ENCODE measurements at regions not wholly inside any gene's neighbourhood (a gene's known extent, or its start where the extent isn't known, plus 50 kb on each side); places are given as distances from the start of the nearest gene placed in this dataset.

DNA sequence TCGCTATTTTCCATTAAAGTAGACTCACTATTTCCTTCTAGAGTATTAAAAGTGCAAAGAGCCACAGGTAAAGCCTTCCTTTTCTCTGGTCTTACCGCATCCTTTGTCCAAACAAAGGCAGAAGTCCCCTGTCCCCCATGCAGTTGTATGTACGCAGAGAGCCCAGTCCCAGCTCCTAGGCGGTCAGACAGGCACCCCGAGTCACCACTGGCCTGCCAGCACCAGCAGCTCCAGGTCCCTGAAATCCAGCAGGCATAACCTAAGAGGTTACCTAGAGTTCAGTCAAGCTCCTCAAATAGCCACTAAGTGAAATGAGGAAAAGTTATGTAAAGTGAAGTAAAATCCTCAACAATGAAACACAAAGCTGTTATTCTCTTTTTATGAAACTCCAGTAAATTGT lies 60.4 kb upstream of the TWIST2 start:
- no peak for DNase-seq (ENCODE audit: low read depth, low spot score)

DNA sequence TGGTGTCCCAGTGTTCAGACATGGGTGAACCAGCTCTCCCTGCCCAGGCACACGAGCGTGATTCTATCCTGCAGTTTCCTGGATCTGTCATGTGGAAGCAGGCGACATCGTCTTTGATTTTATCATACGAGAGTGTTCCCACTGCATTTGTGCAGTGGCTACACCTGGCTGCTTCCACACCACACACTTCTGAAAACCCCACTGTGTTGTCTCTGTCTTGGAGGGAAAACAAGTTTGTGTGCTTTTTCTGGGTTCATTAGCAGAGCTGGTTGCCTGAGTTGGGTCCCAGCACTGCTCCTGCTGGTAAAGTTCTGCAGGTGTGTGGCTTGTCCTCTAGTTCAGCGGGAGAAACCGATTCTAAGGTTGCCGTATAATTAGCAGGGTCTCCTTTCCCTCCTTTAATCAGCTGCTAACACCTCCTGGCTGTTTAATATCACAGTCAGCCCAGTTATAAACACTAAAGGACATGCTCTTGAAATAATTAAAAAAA lies 58.5 kb upstream of the TWIST2 start:
- DNase-seq (ENCODE audit: low read depth, low spot score): no peak

DNA sequence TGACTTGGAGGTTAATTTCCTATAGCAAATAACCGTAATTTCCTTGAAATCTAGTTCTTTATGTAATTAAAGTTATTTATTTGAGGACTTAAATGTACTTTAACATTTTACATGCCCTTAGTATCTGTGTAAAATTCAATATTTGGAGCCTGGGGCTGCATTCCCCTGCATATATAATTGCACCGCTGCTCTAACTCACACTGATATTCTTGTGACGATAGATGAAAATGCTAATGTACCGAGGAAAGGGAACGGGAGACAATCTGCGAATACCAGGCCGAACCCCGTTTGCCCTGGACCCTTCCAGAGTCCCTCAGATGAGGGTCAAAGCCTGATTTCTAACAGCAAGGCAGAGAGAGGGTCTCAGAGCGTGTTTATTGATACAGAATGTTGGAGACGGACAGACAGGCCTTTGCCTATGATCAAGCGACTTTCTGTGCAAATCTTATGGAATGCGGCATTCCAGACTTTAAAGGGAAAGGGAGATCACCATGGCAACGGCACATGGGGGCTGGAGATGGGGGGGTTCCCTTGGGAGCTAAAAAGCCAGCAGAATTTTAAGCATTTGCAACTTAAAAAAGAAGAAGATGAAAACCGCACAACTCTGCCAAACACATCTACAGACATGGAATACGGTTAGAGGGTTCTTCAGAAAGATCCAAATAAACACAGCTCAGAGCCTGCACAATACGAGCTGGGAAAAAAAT lies 57.6 kb upstream of the TWIST2 start:
- peak; percentile 27 for DNase-seq (ENCODE audit: low read depth, low spot score)

DNA sequence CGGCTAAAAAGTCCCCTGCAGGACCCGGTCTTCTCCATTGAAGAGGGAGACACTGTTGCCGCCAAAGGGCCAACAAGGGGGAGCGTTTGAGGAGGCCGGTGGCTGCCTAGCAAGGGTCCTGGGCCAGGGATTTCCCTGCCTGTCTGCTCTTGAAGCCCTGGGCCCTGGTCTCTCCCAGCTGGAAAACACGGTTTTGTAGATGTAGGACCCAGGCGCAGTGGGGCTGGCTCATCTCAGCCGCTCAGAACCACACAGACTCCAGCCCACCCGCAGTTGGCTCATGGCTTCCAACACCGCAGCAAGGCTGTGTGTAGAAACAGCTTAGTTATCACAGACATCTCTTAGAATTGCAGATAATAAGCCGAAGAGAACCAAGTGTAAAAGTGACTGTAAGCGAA lies 57.1 kb upstream of the TWIST2 start:
- peak; percentile 45 for DNase-seq (ENCODE audit: low read depth, low spot score)

DNA sequence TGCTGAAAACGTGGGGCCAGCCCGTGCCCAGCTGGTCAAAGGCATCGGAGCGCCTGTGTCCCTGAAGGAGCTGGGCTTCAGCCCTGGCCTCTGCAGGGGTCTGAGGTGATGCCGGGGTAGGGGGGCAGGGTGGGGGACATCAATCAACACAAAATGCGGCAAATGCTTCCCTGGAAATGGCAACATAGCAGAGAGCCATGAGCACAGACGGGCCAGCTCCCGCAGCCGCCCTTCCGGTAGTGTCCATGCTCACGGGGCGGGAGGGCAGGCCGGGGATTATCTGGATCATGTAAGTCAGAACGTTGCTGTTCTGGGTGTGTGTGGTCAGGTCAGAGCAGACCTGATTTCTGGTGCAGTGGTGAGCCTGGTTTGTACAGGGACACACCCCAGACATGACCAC lies 56.5 kb upstream of the TWIST2 start:
- DNase-seq (ENCODE audit: low read depth, low spot score): no peak

DNA sequence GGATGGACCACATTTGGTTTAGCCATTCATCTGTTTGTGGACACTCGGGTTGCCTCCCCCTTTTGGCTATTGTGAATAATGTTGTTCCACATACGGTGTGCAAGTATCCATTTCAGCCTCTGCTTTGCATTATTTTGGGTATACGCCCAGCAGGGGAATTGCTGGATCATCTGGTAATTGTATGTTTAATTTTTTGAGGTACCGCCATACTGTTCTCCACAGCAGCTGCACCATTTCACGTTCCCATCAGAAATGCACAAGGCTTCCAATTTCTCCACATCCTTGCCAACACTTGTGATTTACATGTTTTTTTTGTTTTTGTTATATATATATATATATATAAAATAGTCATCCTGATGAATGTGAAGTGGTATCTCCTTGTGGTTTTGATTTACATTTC lies 54.6 kb upstream of the TWIST2 start:
- DNase-seq (ENCODE audit: low read depth, low spot score): no peak

DNA sequence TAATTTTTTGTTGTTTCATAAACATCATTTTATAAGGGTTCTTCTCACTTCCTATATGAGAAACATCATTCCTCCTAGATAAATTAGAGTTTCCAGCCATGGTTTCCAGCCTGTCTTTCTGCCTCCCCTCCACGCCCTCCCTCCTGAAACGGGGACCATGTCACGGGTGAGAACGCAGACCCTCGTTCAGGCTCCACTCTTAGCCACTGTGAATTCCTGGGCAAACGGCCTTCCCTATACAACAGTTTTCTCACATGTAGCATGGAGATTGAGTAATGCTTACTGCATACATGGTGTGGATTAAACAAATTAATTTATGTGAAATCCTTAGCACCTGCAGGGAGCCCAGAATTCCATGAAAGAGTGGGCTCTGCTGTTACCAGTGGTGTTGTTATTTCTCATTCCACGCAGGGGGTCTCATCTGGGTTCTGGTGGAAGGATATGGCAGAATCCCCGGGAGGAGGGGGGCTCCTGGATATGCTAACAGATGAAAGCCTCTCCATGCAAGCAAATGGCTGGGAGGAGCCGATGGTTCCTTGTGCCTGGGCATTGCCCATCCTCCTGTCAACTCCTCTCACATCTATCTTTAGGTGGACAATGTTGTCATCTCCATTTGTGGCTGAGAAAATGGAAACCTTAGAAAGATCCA lies 54.0 kb upstream of the TWIST2 start:
- DNase-seq (ENCODE audit: low read depth, low spot score): no peak

DNA sequence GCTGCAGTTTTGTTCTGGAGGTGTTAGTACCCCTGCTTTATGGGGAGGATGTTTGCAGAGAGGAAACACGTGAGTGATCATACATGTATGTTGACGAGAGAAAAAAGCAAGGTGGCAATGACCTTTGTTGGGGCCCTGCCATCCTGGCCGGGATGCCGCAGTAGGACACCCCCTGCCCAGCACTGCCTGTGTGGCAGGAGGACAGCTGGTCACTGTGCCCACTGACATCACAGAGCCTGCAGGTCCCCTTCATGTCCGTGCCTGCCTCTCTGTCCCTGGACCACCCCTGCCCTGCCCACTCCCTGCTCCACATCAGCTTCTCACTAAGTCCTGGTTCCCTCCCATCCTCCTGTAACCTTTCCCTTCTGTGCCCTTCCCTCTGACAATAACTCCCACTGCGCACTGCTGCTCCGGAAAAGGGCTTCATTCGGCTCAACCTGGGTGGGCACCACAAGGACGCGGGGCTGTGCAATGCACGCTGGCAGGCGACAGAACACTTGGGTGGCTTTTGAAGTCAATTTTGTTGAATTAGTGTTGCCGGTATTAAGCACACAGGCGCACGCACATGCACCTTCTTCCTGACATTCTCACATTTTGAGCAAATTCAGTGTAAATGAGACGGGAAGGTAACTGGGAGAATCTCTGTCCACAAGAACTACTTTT lies 51.5 kb upstream of the TWIST2 start:
- DNase-seq (ENCODE audit: low read depth, low spot score): no peak

DNA sequence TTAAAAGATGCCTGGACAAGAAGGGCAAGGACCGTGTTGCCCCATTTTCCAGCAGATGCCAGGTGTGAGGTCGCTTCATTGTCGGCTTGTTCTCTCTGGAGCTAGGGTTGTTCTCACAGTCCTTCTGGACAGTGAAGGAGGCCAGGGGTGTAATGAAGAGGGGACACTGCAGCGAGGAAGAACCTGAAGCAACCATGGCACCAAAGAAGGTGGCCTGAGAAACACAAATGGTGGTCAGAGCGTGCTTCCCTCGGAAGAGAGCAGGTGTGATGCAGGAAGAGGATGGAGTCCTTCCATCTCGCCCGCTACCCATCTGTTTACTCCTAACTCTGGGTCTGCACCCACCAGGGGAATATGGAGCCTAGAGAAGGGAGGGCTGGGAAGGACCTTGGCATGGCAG lies 50.3 kb upstream of the TWIST2 start:
- DNase-seq (ENCODE audit: low read depth, low spot score): no peak
